Bronchial epithelial cell (primary cell): ENCODE measurements at regions not wholly inside any gene's neighbourhood (a gene's known extent, or its start where the extent isn't known, plus 50 kb on each side); places are given as distances from the start of the nearest gene placed in this dataset.
A peak's percentile ranks its signal among the peaks of the same experiment; 100 is the strongest.
"Not testable (repeated sequence)": the region's sequence is repeated elsewhere in the genome, so short reads cannot be mapped to it uniquely, and the experiment has no call there.

Experiments
- DNase-seq: peaks from one replicate; pipeline ENCODE4 v3.0.0-alpha.2; 2010; ENCODE audit warnings: low read depth
- FAIRE-seq: peaks from 2 replicates; lab custom pipeline; 2011; peaks lifted over from hg19 to GRCh38; lab: Jason Lieb, UNC
- H3K27me3 ChIP-seq: 2 replicates; pipeline ENCODE4 v1.5.1; 2011; ENCODE audit warnings: low read length; ENCODE audit not compliant: control insufficient read depth, insufficient read depth
- H3K36me3 ChIP-seq: 2 replicates; pipeline ENCODE4 v1.5.1; 2011; ENCODE audit warnings: low read length; ENCODE audit not compliant: control insufficient read depth, insufficient read depth
- H3K4me3 ChIP-seq: 2 replicates; pipeline ENCODE4 v1.5.1; 2011; ENCODE audit warnings: mild to moderate bottlenecking, low read depth, low read length, control low read depth
- TF ChIP-seq, protein P1 (sequence below): IDR thresholded peaks from 2 replicates; pipeline ENCODE4 v1.5.1; 2011; ENCODE audit warnings: mild to moderate bottlenecking, moderate library complexity, low read length, control low read depth, inconsistent platforms; ENCODE audit not compliant: insufficient read depth, severe bottlenecking

DNA sequence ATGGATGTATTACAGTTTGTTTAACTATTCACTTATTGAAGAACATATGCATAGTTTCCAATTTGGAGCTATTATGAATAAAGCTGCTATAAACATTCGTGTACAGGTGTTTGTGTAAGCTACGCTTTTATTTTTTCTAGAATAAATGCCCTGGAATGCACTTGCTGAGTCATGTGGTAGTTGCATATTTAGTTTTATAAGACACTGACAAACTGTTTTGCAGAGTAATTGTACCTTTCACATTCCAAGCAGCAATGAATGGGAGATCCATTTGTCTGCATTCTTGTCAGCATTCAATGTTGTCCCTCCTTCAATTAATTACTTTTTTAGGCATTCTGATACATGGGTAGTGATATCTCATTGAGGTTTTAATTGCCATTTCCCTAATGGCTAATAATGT lies 373.6 kb upstream of the GHITM start:
- DNase-seq (no peak), FAIRE-seq (no peak)
- H3K27me3 ChIP-seq, result no peaks in the 10 kb centered on the region
- no peaks in the 10 kb centered on the region for H3K36me3 ChIP-seq
- TF ChIP-seq, protein P1, sequence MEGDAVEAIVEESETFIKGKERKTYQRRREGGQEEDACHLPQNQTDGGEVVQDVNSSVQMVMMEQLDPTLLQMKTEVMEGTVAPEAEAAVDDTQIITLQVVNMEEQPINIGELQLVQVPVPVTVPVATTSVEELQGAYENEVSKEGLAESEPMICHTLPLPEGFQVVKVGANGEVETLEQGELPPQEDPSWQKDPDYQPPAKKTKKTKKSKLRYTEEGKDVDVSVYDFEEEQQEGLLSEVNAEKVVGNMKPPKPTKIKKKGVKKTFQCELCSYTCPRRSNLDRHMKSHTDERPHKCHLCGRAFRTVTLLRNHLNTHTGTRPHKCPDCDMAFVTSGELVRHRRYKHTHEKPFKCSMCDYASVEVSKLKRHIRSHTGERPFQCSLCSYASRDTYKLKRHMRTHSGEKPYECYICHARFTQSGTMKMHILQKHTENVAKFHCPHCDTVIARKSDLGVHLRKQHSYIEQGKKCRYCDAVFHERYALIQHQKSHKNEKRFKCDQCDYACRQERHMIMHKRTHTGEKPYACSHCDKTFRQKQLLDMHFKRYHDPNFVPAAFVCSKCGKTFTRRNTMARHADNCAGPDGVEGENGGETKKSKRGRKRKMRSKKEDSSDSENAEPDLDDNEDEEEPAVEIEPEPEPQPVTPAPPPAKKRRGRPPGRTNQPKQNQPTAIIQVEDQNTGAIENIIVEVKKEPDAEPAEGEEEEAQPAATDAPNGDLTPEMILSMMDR, result no peak
- no peak overlapping the region for H3K4me3 ChIP-seq

DNA sequence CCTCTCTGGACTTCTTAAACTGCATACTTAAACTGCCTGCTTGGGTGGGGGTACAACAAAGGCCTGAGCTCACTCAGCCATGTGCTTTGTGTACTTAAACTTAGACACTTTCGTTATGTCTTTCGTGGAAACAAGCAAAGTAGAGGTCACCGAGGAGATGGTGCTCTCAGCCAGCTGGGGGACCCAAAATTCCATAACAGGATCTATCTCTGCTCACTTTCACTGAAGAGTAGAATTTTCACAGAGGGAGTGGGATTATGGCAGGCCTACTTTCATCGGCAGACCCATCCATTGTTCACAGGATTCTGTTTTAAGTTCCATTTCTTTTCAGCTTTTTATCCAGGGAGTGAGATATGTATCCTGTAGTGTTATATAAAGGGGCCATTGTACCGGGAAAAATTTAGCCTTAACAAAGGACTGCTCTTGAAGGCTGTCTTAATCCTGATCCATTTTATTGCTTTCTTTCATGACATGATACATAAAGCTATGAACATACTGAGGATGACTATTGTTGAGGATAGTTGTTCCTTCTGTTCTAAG lies 370.0 kb upstream of the GHITM start:
- no peak overlapping the region for H3K4me3 ChIP-seq
- no peaks in the 10 kb centered on the region for H3K27me3 ChIP-seq
- no peak for FAIRE-seq
- TF ChIP-seq, protein P1, result no peak
- no peak for DNase-seq
- no peaks in the 10 kb centered on the region for H3K36me3 ChIP-seq

DNA sequence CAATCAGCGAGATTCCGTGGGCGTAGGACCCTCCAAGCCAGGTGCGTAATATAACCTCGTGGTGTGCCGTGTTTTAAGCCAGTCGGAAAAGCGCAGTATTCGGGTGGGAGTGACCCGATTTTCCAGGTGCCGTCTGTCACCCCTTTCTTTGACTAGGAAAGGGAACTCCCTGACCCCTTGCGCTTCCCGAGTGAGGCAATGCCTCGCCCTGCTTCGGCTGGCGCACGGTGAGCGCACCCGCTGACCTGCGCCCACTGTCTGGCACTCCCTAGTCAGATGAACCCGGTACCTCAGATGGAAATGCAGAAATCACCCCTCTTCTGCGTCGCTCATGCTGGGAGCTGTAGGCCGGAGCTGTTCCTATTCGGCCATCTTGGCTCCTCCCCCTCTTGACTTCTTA lies 352.6 kb upstream of the GHITM start:
- H3K4me3 ChIP-seq, DNase-seq, FAIRE-seq, H3K36me3 ChIP-seq, H3K27me3 ChIP-seq: not testable (repeated sequence)

DNA sequence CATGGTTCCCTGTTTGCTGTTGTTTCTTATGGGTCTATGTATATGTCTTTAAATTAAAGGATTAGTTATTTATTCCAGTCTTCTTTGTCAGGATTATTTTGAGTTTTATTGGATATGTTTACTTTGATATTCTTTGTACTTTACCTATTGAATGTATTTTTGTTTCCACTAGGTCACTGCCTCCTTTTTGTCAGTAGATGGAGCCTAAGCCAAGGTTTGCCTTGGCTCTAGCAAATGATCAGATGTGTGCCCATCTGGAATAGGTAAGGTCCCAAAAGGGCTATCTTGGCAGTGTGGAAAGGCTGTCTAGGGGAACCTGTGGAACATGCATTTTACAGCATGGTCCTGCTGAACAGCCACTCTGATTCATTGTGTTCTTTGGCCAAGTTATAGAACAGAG lies 337.3 kb upstream of the GHITM start:
- no peaks in the 10 kb centered on the region for H3K36me3 ChIP-seq
- no peak for FAIRE-seq
- no peak overlapping the region for H3K4me3 ChIP-seq
- no peaks in the 10 kb centered on the region for H3K27me3 ChIP-seq
- peak; percentile 0 for DNase-seq
- TF ChIP-seq, protein P1, result no peak

DNA sequence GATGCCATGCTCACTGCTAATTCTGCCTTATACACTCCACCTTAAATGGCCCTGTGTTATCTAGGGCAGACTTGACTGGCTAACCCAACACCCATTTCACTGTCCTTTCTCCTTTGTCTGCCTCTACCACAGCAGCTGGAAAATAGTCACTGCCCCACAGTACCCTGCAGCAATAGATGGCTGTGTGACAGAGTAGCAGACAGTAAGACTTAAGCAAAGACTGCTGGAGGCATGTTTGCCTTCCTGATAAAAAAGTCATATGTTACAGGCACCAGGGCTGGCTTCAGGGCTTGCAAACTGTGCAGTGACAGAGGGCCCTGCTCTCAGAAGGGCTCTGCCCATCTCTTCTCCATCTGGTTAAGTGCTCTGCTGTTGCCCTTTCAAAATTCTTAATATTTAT lies 332.6 kb upstream of the GHITM start:
- TF ChIP-seq, protein P1, result no peak
- H3K27me3 ChIP-seq, result no peaks in the 10 kb centered on the region
- no peak for FAIRE-seq

DNA sequence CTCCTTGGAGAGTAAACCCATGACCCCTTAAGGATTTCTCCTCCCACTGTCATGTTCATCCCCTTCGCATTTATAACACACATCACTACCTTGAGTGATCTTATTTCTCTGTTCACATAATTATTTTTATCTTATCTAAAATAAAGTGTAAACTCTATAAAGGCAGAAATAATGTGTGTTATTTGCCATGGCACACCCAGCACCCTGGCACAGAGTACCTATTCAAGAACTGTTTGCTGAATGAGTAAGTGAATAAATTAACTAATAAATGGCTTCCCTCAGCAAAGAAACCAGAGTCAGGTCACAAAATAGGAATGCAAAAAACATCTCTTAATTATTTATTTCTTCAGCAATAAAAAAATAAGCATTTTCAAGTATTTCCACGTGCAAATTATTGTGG lies 330.3 kb upstream of the GHITM start:
- Histone ChIP-seq H3K27me3 (no peaks in the 10 kb centered on the region), H3K4me3 (no peak overlapping the region), H3K36me3 (no peaks in the 10 kb centered on the region)
- FAIRE-seq (no peak), DNase-seq (no peak)
- TF ChIP-seq, protein P1, result no peak

More for the DNA sequence above, 332.6 kb upstream of the GHITM start:
- Histone ChIP-seq H3K36me3 (no peaks in the 10 kb centered on the region), H3K4me3 (no peak overlapping the region)
- DNase-seq, result no peak
